ENCODE measurements at regions not wholly inside any gene's neighbourhood (a gene's known extent, or its start where the extent isn't known, plus 50 kb on each side); places are given as distances from the start of the nearest gene placed in this dataset.

GRCh38 chr2:136185981-136186776 is 68.2 kb upstream of the CXCR4 start:
- Histone ChIP-seq H3K9me3 (ENCODE audit: control insufficient read depth, low read depth, low read length) (no peaks in the 10 kb centered on the region), H3K27me3 (ENCODE audit: control insufficient read depth, extremely low read depth, insufficient read depth, low read length) (no peaks in the 10 kb centered on the region), H3K9me1 (ENCODE audit: control insufficient read depth, extremely low read depth, insufficient read depth, low read length) (no peaks in the 10 kb centered on the region), H4K20me1 (ENCODE audit: control insufficient read depth, extremely low read depth, insufficient read depth, low read length) (no peaks in the 10 kb centered on the region), H2AFZ (ENCODE audit: control insufficient read depth, low read length) (no peak overlapping the region), H3K79me2 (ENCODE audit: control insufficient read depth, insufficient read depth, low read length) (no peaks in the 10 kb centered on the region), H3K27ac (ENCODE audit: control insufficient read depth, insufficient read depth, low read length) (no peak overlapping the region), H3K4me3 (ENCODE audit: control insufficient read depth in 2 of 3, extremely low read depth in 1 of 3, insufficient read depth in 2 of 3, low read depth in 1 of 3, low read length in 3 of 3) (no peak overlapping the region), H3K36me3 (ENCODE audit: control insufficient read depth in 2 of 2, extremely low read depth in 1 of 2, insufficient read depth in 2 of 2, low read length in 2 of 2) (no peaks in the 10 kb centered on the region), H3K9ac (ENCODE audit: control insufficient read depth, extremely low read depth, insufficient read depth, low read length) (no peak overlapping the region), H3K4me1 (ENCODE audit: control insufficient read depth, extremely low read depth, insufficient read depth, low read length) (no peaks in the 10 kb centered on the region), H3K4me2 (ENCODE audit: control insufficient read depth, extremely low read depth, insufficient read depth, low read depth, low read length) (no peak overlapping the region)
- DNase-seq (ENCODE audit: low read depth, low spot score) (no peak), FAIRE-seq (no peak)
- TF ChIP-seq, protein P1, sequence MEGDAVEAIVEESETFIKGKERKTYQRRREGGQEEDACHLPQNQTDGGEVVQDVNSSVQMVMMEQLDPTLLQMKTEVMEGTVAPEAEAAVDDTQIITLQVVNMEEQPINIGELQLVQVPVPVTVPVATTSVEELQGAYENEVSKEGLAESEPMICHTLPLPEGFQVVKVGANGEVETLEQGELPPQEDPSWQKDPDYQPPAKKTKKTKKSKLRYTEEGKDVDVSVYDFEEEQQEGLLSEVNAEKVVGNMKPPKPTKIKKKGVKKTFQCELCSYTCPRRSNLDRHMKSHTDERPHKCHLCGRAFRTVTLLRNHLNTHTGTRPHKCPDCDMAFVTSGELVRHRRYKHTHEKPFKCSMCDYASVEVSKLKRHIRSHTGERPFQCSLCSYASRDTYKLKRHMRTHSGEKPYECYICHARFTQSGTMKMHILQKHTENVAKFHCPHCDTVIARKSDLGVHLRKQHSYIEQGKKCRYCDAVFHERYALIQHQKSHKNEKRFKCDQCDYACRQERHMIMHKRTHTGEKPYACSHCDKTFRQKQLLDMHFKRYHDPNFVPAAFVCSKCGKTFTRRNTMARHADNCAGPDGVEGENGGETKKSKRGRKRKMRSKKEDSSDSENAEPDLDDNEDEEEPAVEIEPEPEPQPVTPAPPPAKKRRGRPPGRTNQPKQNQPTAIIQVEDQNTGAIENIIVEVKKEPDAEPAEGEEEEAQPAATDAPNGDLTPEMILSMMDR (optimal IDR thresholded peaks at IDR 0.05 in 1 of 3, IDR thresholded peaks at IDR 0.05 in 1 of 3, conservative IDR thresholded peaks at IDR 0.05 in 1 of 3; ENCODE audit: extremely low read depth in 1 of 3, insufficient read depth in 2 of 3, low read length in 3 of 3): no peak
- no peak for TF ChIP-seq EZH2 (IDR thresholded peaks at IDR 0.05; ENCODE audit: low read length)
- dilution Hi-C loops (cut with MboI; ENCODE audit: extremely low pct_ligation_motif_present, low sequenced_read_pairs): no loop called here

DNA sequence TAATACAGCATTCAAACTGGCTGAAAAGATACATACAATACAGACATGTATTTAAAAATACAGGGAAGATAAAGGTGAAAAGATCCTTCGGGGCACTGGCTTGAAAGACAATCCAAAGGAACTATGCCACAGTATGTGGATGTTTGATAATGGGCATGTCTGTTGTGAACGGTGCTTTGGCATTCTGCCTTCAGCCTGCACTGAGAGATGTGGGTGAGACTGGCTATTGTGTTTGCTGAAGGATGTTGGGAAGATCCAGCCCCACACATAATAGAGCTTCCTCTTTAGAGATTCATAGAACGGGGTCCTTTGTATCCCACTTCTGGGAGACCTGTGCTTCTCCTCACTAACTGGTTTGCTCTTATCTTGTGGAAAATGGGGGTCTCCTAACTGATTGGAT is 65.1 kb upstream of the CXCR4 start:
- Histone ChIP-seq H3K4me2 (ENCODE audit: control insufficient read depth, extremely low read depth, insufficient read depth, low read depth, low read length) (no peak overlapping the region), H3K9me3 (ENCODE audit: control insufficient read depth, low read depth, low read length) (no peaks in the 10 kb centered on the region), H3K9me1 (ENCODE audit: control insufficient read depth, extremely low read depth, insufficient read depth, low read length) (no peaks in the 10 kb centered on the region), H3K27ac (ENCODE audit: control insufficient read depth, insufficient read depth, low read length) (no peak overlapping the region), H3K4me3 (ENCODE audit: control insufficient read depth in 2 of 3, extremely low read depth in 1 of 3, insufficient read depth in 2 of 3, low read depth in 1 of 3, low read length in 3 of 3) (no peak overlapping the region), H3K9ac (ENCODE audit: control insufficient read depth, extremely low read depth, insufficient read depth, low read length) (no peak overlapping the region), H3K36me3 (ENCODE audit: control insufficient read depth in 2 of 2, extremely low read depth in 1 of 2, insufficient read depth in 2 of 2, low read length in 2 of 2) (no peaks in the 10 kb centered on the region), H3K79me2 (ENCODE audit: control insufficient read depth, insufficient read depth, low read length) (no peaks in the 10 kb centered on the region), H3K27me3 (ENCODE audit: control insufficient read depth, extremely low read depth, insufficient read depth, low read length) (no peaks in the 10 kb centered on the region), H2AFZ (ENCODE audit: control insufficient read depth, low read length) (no peak overlapping the region), H4K20me1 (ENCODE audit: control insufficient read depth, extremely low read depth, insufficient read depth, low read length) (no peaks in the 10 kb centered on the region), H3K4me1 (ENCODE audit: control insufficient read depth, extremely low read depth, insufficient read depth, low read length) (no peaks in the 10 kb centered on the region)
- TF ChIP-seq, protein P1 (optimal IDR thresholded peaks at IDR 0.05 in 1 of 3, IDR thresholded peaks at IDR 0.05 in 1 of 3, conservative IDR thresholded peaks at IDR 0.05 in 1 of 3; ENCODE audit: extremely low read depth in 1 of 3, insufficient read depth in 2 of 3, low read length in 3 of 3): no peak
- TF ChIP-seq EZH2 (IDR thresholded peaks at IDR 0.05; ENCODE audit: low read length): no peak
- dilution Hi-C loops (cut with MboI; ENCODE audit: extremely low pct_ligation_motif_present, low sequenced_read_pairs): no loop called here
- no peak for DNase-seq (ENCODE audit: low read depth, low spot score)
- FAIRE-seq: no peak

Measured in keratinocyte (primary cell).